GM21423 (cell line): ENCODE measurements at regions not wholly inside any gene's neighbourhood (a gene's known extent, or its start where the extent isn't known, plus 50 kb on each side); places are given as distances from the start of the nearest gene placed in this dataset.

ENCODE experiments used
- ATAC-seq: cut with Tn5 transposase; IDR thresholded peaks from one replicate; pipeline ENCODE4 v1.9.1; 2021; ENCODE audit warnings: mild to moderate bottlenecking, moderate library complexity; ENCODE audit not compliant: unreplicated experiment

DNA sequence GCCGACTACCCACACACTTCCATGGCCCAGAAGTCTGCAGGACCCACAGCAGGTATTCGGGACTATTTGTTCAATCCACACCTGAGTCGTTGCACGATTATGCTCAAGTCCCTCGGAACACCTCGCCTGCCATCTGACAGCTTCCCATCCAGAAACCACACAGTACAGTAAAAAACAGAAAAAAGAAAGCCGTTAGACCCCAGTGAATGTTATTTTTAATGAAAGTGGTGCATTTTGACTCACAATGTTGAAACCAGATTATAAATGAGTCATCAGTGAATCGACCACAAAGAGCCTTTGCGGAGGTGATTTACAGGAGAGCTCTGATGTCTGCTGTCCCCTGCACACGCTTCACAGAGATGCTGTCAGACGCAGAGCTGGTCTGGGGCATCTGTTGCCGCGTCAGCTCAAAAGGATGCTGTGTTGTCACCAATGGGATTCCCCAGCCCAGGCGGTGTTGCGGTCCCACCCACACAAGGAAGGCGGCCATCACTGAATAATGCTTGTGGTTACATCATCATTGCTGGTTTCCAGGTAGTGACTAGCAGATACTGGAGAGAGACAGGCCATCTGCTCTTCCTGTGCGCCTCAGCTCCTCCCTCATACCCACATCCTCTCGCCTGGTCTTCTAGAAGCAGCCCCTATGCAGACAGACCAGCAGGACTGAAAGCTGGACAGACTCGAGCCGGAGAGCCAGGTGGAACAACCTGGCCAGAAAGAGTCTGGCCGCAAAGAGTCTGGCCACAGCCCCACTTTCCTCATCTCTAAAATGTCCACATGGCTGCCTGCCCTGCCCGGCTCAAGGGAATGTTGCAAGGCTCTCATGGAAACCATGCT is 116.8 kb downstream of the TOMM20 start:
- ATAC-seq, result peak; percentile 72

DNA sequence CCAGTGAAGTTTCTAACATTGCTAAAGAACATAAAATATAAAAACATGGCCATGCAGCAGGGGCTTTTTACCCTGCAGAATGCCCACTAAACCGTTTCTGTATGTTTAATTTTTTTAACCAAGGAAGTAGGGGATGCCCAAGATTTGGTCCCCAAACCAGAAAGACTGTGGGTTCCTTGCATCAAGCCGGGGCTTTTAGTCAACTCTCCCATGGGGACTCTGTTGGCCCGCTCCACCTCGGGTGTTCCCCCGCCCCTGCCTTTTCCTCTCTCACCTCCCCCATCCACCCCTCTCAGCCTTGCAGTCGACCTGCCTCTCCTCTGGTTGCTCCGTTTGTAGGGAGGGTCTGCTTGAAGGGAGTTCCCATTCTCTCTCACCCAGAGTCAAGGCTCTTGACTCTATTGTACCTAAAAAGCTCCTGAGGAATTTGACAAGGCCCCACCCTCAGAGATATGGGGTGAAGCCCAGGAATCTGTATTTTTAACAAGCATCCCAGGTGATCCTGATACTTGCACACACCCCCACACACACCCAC is 117.5 kb downstream of the TOMM20 start:
- ATAC-seq, result peak; percentile 12

DNA sequence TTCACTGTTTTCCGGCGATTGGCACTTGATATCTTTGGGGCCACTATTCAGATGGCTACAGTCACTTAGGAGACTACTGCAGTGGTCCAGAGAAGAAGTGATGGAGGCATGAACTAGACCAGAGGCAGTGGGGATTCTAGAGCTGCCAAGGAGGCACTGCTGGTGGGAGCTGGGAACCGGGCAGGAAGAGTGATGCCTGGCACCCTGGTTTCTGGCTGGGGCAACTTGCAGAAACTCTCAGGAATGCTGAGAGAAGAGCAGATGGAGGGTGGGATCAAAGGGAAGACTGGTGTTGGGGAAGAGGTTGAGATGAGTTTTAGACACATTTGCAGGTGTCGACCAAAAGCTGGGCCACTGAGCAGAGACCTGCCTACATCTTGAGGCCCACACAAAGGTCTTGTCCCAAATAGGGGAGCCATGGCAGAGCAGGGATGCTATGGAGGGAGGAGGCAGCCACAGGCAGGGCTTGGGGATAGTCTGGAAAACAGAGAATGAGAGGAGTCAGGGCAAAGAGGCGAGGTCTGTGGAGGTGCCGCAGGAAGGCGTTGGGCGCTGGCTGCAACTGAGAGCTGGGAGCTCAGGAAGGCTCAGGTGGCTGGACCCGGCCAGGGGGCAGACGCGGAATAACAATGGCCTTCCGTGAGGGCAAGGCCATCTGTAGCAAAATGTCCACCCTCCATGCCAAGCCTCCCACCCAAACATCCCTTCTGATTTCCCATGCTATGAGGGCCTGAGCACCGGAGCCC is 118.9 kb downstream of the TOMM20 start:
- ATAC-seq, result no peak

DNA sequence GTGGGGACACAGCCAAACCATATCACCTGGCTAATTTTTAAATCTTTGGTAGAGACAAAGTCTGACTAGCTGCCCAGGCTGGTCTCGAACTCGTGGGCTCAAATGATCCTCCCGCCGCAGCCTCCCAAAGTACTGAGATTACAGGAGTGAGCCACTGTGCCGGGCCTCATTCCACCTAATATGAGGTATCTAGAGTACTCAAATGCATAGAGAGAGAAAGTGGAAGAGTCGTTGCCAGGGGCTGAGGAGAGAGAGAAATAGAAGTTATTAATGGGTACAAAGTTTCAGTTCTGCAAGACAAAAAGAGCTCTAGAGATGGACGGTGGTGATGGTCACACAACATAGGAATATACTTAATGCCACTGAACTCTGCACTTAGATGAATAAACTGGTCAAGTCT is 119.6 kb downstream of the TOMM20 start:
- no peak for ATAC-seq

DNA sequence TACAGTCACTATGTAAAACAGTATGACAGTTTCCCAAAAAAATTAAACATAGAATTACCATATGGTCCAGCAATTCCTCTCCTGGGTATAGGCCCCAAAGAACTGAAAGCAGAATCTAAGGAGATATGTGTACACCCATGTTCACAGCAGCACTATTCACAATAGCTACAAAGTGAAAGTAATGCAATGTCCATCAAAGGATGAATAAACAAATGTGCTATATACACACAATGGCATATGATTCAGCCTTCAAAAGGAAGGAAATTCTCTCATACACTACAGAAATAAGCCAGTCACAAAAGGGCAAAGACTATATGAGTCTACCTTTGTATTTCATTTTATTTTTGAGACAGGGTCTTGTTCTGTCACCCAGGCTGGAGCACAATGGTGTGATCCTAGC is 120.4 kb downstream of the TOMM20 start:
- ATAC-seq, result no peak

DNA sequence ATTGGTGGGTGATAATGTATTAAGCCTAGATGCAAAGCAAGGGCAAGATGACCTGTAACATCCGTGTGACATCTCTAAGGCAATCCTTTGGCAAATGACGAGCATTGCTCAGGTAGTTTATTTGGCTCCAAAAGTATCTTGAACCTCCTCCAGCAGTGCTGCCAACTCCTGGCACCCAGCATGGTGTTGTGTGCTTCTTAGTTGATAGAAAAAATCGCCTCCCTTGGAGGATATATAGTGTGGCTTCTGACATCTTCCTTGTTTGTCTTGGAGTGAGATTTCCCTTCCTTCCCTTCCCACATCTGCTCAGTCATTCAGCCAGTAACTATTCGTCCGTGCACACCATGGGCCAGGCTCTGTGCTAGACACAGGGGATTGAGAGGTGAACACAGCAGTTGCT is 121.8 kb downstream of the TOMM20 start:
- ATAC-seq, result no peak

DNA sequence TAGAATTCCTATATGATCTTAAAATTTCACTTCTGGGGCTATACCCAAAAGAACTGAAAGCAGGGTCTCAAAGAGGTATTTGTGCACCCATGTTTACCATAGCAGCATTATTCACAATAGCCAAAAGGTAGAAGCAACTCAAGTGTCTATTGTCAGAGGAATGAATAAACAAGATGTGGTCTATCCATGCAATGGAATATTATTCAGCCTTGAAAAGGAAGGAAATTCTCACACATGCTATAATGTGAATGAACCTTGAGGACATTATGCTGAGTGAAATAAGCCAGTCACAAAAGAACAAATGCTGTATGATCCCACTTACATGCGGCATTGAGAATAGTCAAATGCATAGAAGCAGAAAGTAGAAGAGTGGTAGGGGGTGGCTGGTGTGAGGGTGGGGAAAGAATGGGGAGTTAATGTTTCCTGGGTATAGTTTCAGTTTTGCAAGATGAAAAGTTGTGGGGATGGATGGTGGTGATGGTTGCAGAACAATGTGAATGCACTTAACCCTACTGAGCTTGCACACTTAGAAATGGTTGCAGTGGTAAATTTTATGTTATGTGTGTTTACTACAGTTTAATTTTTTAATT is 122.4 kb downstream of the TOMM20 start:
- peak; percentile 52 for ATAC-seq

DNA sequence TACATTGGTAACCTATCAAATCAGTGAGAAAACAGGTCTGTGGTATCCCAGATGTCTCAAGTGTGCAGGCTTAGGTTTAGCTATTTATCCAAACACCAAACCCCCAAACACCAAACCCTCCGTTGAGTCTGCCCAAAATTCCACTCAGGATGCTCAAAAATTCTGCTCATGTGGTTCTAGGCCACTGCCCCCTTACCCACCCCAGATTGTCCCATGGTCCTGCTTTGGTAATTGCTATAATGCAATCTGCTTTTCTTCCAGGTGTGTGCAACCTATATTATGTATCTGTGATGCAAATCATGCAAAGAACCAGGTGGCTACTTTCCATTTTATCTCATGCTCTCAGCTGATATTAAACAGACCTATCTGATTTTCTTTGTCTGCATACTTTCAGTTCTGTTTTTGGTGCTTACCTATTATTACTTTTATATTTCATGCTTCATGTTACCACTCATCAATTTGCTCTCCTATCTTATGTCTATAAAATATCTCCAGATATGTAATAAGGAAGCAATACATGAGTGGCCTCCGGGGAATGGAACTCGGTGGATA is 123.7 kb downstream of the TOMM20 start:
- ATAC-seq, result no peak

DNA sequence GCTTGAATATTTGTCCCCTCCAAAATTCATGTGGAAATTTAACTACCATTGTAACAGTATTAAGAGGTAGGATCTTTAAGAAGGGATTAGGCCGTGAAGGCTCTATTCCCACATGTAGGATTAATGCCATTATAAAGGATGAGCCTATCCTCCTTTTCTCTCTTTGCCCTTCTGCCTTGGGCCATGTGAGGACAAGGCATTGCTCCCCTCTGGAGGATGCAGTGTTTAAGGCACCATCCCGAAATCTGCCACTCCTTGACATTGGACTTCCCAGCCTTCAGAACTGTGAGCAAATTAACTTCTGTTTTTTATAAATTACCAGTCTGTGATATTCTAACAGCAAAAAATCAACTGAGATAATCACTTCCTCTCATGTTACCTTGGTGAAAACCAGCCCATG is 124.4 kb downstream of the TOMM20 start:
- ATAC-seq, result no peak

DNA sequence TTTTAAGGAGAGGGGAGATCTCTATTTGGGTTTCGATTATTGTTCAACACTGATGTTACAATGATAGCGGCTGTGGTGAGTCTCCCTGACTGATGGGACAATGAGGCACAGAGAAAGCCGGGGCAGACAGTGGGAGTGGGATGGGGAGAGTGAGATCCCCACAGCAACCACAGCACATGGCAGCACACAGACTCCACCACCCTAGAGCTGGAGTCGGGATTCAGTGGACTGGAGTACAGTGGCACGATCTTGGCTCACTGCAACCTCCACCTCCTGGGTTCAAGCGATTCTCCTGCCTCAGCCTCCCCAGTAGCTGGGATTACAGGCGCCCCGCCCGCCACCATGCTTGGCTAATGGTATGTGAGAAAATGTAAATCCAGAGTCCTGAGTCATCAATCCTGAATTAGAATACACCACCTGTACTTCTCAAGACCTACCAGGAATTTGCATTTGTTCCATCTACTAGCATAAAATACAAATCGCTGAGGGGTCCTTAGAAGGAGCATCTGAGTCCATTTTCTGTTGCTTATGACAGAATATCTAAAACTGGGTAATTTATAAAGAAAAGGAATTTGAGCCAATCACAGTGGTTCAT is 125.8 kb downstream of the TOMM20 start:
- ATAC-seq, result no peak

DNA sequence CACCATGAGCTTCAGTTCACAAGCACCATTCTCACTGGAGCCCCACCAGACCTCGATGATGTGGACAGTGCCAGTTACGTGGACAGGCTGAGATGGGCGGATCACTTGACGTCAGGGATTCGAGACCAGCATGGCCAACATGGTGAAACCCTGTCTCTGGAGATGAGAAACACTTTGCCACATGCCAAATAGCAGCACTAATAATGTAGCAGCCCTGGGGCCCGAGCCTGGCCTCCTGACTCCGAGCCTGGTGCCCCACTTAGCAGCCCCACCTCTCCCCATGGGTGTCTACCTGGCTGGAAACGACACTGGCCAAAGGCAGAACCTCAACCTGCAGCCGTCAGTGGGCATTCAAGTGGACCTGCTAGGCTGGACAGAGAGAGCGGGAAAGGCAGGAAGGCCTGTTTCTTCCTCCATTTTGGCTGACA is 129.1 kb downstream of the TOMM20 start:
- ATAC-seq, result no peak

DNA sequence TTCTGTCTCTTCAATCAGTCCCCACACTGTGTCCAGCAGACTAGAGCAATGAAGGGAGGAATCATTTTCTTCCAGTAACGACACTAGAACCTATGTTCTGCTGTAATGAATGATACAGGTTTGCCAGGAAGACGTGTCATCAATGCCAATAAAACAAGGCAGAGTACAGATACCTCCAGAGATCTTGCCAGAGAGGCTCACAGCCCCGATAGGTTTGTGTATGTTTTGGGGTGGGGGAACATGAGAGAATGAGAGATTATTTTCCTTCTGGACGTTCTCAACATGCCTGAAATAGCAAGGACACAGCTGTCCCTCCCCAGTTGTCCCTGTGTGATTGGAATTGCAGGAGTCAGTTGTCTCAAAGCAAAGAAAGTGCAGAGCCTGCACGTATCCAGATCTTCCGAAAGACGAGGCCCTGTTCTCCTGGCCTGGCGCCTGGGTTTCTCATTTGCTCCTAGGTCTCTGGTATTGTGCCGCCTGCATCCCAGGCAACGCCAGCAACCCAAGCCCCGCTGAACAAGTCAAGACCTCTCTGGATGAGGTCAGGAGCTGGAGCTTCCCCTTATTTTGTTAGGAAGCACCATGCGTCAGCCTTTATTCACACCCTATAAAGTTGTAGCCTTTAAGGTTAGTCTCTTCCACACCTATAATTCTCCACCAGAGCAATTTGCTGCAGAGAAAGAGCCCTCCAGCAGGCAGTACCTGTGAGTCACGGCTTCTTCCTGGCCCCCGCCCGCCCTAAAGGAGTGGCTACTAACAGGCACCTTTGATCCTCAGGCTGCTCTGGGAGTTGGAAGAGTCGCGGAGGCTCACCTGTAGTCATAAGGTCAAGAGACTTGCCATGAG is 130.5 kb downstream of the TOMM20 start:
- no peak for ATAC-seq

DNA sequence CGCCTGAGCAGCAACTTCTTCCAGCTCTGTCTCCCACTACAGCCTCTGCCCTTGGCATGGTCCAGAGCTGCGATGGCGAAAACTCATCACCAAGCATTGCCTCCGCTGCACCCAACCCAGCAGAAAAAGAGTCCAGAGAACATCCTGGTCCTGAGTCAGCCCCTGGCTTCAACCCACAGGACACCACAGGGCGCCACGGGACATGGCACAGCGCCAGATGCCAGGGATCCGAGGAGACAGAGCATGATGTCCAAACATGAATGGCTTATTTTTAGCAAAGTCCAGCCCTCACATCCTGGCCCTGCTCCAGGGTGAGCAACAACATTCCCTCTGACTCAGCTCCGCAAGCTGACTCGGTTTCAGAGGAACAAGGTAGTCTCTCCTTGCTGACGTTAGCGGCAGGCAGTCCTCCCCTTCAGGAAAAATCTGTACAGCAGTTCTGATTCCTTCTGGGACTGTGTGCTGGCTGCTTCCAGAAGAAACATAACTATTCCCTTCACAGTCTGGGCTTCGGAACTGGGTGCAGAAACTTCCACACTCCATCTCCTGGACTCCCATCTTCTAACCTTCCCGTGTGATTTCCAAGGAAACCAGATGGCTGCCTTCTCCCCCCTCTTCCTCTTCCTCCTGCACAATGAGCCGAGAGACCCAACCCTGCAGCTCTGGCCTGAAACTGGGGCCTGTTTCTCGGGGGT is 131.3 kb downstream of the TOMM20 start:
- ATAC-seq, result no peak

DNA sequence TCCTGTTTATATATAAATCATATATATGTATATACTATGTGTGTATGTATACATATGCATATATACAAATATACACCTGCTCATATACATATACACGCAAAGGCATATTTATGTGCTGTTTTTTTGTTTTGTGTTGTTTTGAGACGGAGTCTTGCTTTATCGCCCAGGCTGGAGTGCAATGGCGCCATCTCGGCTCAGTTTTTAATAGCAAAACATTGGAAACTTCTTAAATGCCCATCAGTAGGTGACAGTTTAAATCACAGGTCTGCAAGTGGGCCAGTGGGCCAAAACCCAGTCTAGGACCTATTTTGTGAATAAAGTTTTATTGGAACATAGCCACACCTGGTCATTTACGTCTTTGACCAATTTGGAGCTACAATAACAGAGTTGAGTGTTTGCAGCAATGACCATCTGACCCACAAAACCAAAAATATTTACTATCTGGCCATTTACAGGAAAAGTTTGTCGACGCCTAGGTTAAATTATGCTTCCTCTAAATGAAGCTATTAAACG is 132.3 kb downstream of the TOMM20 start:
- no peak for ATAC-seq

DNA sequence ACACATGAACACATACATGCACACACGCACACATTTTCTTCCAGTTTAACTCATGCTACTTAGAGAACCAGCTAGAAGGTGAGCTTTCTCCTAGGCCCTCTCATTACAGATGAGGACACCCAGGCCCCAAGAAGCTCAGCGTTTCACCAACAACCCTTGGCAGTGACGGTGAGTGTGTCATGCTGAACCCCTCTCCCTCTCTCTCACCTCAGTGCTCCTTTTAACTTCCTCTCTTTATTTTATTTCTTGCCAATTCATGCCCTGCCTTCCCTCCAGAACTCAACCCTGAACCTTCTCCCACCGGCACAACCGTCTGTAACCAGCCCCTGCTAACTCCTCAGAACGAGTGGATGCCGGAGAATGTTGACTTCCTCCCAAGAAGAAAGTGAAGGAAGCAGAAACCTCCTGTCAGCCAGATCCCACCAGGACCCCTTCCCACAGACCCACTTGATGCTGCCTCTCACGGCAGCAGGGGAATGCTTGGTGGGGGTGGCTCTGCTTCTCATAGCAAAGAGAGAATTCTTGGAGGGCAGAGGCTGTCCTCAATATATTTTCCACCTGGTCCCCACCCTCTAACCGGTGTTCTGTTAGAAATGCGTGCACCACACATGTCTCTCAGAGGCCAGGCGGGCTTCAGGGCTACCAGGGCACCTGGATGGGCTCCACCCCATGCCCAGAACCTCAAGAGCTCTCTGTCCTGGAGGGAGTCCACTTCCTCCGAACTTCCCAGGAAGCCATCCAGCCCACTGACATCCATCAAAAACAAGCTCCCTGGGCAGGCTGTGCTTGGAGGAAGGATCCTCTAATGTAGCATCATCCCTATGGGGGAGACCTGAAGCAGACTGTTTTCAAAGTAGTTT is 134.0 kb downstream of the TOMM20 start:
- ATAC-seq, result no peak

DNA sequence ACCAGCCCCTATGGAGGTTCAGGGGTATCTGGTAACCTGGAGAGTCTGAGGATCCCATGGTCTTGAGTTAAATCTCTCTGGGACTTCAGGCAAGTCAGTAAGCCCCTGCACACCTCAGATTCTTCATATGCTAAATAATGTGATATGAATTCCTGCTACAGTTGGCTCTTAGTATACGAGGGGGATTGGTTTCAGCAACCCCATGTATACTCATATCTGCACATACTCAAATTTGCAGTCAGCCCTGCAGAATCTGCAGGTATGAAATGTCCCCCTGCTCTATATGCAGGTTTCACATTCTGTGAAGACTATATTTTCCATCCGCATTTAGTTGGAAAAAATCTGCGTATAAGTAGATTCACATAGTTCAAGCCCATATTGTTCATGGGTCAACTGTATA is 136.6 kb downstream of the TOMM20 start:
- no peak for ATAC-seq

DNA sequence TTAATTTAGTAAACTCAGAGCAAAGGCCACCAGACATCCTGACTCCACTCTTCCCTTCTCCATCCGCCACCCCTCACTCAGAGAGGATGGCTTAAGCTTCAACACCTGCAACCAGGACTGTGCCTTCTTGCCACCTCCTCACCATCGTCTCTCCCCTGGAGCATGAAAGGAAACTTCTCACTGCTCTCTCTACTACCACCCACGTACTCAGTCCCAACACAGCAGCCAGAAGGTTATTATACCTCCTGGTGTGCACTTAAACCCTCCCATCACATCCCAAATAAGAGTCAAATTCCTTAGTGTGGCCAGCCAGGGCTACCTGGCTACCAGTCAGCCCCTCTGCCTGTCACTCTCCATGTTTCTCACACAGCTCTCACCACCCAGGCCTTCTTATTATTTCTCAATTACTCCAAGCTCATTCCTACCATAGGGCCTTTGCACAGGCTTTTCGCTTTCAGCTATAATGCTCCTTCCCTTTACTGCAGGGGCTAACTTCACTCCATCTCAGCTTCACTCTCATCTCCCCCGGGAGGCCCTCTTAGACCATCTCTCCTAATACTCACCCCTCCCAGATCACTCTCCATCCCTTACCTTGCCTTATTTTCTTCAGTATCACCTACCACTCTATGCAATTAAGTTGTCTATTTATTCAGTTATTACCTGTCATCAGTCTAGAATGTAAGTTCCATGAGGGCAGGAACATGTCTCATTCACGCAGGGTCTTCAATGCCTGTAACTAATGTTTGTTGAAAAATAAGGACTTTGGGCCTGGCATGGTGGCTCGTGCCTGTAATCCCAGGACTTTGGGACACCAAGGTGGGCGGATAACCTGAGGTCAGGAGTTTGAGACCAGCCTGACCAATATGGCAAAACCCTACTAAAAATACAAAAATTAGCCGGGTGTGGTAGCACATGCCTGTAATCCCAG is 137.5 kb downstream of the TOMM20 start:
- no peak for ATAC-seq
